NB4 (cell line): ENCODE measurements at regions not wholly inside any gene's neighbourhood (a gene's known extent, or its start where the extent isn't known, plus 50 kb on each side); places are given as distances from the start of the nearest gene placed in this dataset.

Experiments
- CTCF ChIP-seq: IDR thresholded peaks from one replicate; pipeline ENCODE4 v1.5.1; 2012; ENCODE audit warnings: low read depth, low read length
- MYC ChIP-seq: IDR thresholded peaks from 2 replicates; pipeline ENCODE4 v1.6.1; 2011; ENCODE audit warnings: low read depth, low read length

GRCh38 chr2:2824588-2824987 lies 493.5 kb upstream of the MYT1L start:
- TF ChIP-seq MYC (no peak), CTCF (no peak)
